Left renal pelvis (tissue), 4 donors: ENCODE measurements at regions not wholly inside any gene's neighbourhood (a gene's known extent, or its start where the extent isn't known, plus 50 kb on each side); places are given as distances from the start of the nearest gene placed in this dataset.

ENCODE experiments used
- DNase-seq, 4 donors: peaks; one replicate each; pipeline ENCODE4 v3.0.0-alpha.2; 2013; ENCODE audit warnings: low read depth in 4 of 4, low spot score in 3 of 4

GRCh38 chr4:126264839-126265238 is 950.1 kb downstream of the FAT4 start:
- DNase-seq: no peak

DNA sequence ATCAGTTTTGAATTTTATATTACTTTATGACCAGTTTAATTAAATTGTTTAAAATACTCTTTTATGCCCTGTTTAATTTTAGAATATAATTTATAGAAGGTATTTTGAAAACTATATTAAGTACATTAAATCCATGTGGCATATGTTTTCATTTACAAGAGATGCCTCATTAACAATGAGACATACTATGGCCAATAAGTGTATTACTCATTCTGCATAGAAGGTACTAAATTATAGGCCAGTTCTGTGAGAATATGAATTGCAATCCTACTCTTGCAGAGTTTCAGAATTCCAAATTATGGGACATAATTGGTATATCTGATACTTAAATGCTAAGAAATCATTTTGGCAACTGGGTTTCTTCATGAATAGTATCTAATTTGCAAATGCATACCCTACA is 951.1 kb downstream of the FAT4 start:
- DNase-seq: no peak

DNA sequence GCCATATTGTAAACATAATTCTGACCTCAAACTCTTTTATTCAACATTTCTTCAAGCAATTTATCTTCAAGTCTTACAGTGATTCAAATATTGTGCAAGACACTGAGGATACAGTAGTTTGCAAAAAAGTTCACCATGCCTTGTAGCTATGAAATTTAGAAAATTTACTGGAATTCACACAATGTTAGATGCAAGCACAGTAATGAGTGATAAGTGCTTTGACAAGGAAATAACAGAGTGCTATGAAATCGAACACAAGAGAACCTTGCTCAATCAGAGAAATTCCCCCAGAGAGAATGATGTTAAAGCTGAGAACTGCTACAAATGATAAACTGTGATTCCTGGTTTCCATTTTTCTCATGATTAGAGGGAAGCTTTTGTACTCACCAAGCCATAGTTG is 952.9 kb downstream of the FAT4 start:
- DNase-seq: no peak

DNA sequence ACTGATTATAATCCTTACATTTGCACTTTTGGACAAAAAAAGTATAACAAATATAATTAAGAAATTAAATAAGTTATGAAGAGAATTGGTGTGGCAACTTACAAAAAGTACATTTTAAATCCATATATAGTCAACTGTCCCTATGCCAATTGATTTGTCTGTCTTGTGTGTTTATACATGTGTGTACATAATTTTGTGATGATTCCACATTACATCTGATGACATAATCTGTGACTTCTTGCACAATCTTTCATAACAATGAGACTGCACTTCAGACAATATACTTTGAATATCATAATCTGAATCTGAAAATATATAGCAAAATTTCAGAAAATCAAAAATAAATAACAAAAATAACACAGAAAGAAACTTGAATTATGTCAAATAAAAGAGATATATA is 953.4 kb downstream of the FAT4 start:
- DNase-seq: no peak

GRCh38 chr4:126269106-126269505 is 954.4 kb downstream of the FAT4 start:
- no peak for DNase-seq

DNA sequence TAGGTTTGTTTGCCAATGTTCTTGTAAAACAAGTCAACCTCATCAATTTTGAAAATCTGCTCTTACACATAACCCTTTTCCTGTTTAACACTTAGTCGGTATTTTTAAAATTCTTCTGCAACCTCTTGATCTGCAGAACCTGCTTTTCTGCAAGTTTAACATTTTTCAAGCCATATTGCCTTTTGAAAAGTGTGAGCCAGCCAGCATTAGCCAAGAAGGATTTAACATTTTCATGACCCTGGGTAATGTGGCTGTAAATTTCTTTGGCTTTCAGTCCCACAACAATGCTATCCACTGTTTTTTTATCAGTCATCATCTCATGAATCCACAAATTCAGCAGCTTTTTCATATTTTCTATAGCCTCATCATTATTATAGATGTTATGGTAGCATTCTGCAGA is 956.5 kb downstream of the FAT4 start:
- peak in 1 of 4 donors; percentile 2 for DNase-seq

GRCh38 chr4:126273746-126274145 is 959.0 kb downstream of the FAT4 start:
- no peak for DNase-seq

DNA sequence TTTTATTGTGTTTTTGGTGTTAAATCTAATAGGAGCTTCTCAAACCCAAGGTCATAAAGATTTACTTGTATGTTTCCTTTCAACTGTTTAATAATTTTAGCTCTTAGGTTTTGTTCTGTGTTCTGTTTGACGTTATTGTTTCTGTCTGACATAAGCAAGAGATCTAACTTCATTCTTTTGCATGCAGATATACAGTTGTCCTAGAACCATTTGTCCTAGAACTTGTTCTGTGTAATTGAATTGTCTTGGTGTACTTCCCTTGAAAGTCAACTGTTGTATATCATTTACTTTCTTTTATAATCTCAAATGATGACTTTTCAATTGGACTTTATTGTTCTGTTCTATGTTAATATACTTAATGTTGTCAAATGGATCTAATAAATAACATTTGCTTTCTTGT is 977.1 kb downstream of the FAT4 start:
- no peak for DNase-seq

GRCh38 chr4:126298271-126298670 is 983.5 kb downstream of the FAT4 start:
- DNase-seq: no peak

- no peak for DNase-seq
These were observed 991.6 kb downstream of the FAT4 start for GRCh38 chr4:126306152-126306869.

DNA sequence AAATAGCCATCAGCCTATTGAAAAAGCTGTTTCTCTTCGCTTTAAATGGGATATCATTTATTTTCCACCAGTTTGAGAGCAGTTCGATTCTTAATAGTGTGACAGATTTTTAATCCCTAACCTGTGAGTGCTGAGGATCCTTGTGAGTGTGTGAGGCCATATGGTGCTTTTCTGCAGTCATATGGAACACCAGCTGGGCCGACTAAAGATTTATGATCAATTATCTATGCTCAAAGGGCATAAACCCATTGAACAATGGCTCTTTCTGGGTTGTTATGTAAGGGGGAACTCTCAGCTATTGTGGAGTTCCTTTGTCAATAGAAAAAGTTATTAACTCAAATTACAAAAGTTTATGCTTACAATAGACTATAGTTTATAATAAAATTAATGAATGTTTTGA is 1003.6 kb downstream of the FAT4 start:
- no peak for DNase-seq

GRCh38 chr4:126328914-126329313 is 1014.2 kb downstream of the FAT4 start:
- no peak for DNase-seq

DNA sequence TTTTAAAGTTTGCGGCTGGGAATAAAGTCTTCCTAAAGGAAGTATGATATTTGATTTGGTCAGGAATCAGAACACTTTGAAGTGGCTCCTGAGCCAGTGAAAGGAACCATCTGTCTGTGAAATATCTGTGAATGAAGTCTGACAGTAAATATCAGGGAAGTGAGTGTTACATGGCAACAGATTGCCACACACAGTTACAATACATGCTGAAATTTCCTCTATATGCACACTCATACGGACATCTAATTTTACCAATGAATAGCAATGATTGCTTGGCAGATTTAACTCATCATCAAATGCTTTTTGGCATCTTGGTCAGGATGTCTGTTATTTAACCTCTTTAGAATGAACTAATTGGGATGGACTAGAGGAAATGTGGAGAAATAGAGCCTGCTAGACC is 1023.8 kb downstream of the FAT4 start:
- DNase-seq: no peak

GRCh38 chr4:126341927-126342326 is 1027.2 kb downstream of the FAT4 start:
- no peak for DNase-seq

DNA sequence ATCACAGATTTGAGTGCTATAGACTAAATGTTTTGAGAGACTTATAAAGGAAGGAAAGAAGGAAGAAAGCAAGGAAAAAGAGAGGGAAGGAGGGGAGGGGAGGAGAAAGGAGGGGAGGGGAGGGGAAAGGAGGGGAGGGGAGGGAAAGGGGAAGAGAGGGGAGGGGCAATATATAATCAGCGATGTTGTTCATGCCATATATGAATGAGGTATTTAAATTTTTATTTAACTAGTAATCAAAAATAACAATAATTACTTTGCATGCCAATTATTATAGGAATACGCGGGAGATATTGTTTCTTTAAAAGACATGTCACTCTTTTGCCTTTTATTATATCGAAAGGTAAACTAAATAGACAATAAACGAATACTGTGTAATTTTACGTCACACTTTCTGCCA is 1029.7 kb downstream of the FAT4 start:
- DNase-seq: no peak

- no peak for DNase-seq
These were observed 1031.9 kb downstream of the FAT4 start for GRCh38 chr4:126346654-126347053.

DNA sequence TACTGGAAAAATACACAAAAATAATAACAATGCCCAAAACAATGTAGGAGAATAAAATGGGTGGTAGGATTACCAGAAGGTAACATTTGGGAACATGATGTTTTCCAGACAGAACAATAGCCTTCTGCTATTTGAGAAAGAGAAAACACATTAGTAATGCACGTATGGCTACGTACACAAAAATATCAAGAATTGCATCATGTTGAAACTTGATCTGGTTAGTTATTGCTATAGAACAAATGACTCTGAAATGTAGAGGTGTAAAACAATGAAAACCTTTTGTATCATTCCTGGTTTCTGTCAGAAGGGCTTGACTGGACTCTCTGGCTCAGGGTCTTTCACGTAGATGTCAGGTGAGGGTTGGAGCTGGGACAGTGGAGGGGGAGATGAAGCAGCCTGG is 1040.0 kb downstream of the FAT4 start:
- no peak for DNase-seq

DNA sequence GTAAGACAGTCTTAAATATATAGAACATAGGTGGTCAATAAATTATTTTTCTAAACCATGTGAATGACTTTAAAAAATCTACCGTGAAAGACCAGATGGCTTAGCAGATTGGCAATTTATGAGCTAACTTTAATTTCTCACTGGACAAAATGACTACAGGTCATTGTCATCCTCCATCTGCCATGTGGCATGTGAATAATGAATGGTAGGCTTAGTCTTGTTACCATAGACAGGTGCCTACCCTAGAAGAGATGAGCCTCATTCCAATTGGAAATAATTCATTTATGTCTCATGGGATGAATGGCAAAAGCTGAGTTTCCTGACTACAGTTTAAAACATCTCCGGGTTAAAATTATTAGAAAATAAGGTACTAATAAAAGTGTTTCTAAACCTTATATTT is 1043.3 kb downstream of the FAT4 start:
- no peak for DNase-seq

DNA sequence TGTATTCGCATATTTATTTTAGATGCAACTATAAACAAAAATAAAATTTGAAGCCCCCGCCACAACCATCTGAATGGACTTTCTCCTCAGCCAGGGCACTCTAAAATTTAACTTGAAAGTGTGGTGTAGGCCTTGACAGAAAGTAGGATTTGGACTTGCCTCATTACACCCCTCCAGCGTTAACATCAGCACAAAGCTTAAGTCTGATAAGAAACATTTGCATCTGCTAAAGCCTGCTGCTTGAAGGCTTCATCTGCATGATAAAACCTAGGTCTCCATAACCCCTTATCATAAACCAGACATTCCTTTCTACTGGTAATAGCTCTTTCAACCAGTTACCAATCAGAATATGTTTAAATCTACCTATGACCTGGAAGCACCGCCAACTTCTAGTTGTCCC is 1046.5 kb downstream of the FAT4 start:
- DNase-seq: no peak

DNA sequence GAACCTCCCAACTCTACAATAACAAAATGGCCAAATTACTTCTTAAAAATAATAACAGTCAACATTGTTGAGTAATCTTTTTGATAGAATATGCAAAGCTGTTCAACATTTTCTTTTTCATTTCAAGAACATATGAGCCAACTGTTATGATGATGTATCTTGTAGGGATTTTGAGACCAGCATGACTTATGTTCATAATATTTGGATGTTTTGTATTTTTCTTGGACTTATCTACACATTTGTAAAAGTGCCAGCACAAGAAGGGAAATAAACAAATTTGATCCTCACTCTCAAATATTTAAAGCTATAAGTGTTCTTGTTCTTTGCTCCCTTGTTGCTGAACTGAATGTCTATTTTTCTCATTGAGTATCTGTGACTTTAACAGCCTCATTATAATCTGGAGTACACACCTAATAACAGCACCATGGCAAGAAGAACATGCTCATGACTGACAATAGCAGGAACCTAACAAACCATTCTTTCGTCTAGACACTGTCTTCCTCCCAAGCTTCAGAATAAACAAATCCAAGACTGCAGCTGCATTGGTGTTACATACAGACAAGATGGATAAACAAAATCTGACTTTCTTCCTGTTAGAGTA is 1049.7 kb downstream of the FAT4 start:
- no peak for DNase-seq

DNA sequence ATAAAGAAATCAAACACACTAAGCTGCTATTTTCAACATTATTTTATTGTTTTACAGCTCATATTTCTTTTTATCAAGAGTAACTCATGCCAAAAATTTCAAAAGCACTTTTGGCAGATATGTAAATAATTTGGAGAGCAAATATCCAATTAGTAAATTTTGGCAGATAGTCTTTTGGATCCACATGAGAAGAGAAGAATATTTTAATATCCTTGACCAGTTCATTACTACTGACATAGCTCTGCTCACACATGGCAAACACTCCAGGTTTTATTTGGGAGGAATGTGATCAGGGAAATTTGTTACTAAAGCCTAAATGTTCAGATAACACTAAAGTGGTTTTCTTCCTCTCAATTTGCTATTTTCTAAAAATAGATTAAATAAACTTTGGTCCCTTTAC is 1054.3 kb downstream of the FAT4 start:
- DNase-seq: no peak

DNA sequence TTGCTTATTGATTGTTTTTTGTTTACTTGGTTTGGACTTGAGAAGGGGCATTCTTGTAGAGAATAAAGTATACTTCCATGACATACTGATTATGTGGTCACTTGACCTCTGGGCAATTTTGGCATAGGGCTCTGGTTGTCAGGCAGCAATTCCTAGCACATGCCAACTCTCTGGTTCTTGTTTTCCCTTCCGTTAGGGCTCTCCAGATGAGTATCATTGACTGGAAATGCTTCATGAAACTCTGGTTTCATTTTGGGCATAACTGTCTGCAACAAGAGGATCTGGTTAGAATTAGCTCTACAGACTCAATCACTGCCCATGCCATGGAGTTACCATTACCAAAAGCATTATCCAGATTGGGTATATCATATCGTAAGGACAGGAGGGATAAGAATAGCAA is 1057.9 kb downstream of the FAT4 start:
- DNase-seq: no peak
